WTC11 (cell line): ENCODE measurements at regions not wholly inside any gene's neighbourhood (a gene's known extent, or its start where the extent isn't known, plus 50 kb on each side); places are given as distances from the start of the nearest gene placed in this dataset.

Source experiments
- ATAC-seq: fragments of 200-7000 bp; cut with Tn5 transposase; 2 replicates; pipeline ENCODE4 v1.10.0; 2021; ENCODE audit warnings: mild to moderate bottlenecking, moderate library complexity
- CTCF ChIA-PET: fragments of 300-600 bp; sonication (Branson Sonifier 250); formaldehyde crosslinking; loops from one replicate; lab custom pipeline; 2021; ENCODE audit warnings: antibody characterized with exemption; lab: Charles Lee
- POLR2A ChIA-PET: fragments of 350-600 bp; sonication (Branson Sonifier 250); formaldehyde crosslinking; loops from one replicate; lab custom pipeline; 2021; ENCODE audit warnings: antibody characterized with exemption; lab: Charles Lee
- DNase-seq: peaks from one replicate; pipeline ENCODE4 v3.0.0; 2021; ENCODE audit warnings: low spot score
- H3K27ac Mint-ChIP-seq: 2 replicates; pipeline ENCODE4 v1.8.0; 2021; ENCODE audit warnings: mixed read lengths
- H3K27me3 Mint-ChIP-seq: 2 replicates; pipeline ENCODE4 v1.8.0; 2021; ENCODE audit warnings: low read depth, mild to moderate bottlenecking, moderate library complexity, mixed read lengths
- H3K36me3 Mint-ChIP-seq: 2 replicates; pipeline ENCODE4 v1.8.0; 2021; ENCODE audit warnings: mixed read lengths
- H3K4me1 Mint-ChIP-seq: 2 replicates; pipeline ENCODE4 v1.8.0; 2022; ENCODE audit warnings: mixed read lengths
- H3K4me3 Mint-ChIP-seq: 2 replicates; pipeline ENCODE4 v1.8.0; 2021; ENCODE audit warnings: mild to moderate bottlenecking, moderate library complexity, mixed read lengths
- H3K9me3 Mint-ChIP-seq: 2 replicates; pipeline ENCODE4 v1.8.0; 2021; ENCODE audit warnings: mixed read lengths
- ESRRA ChIP-seq: sonication (generic); formaldehyde crosslinking; IDR thresholded peaks from 2 replicates; pipeline ENCODE4 v1.8.1; 2022; ENCODE audit warnings: mild to moderate bottlenecking, missing genetic modification reagents, borderline replicate concordance
- GABPB1 ChIP-seq: sonication (generic); formaldehyde crosslinking; IDR thresholded peaks from 2 replicates; pipeline ENCODE4 v1.8.1; 2023; ENCODE audit warnings: mild to moderate bottlenecking, missing genetic modification reagents
- GTF2I ChIP-seq: fragments of 250-450 bp; sonication (Bioruptor Pico); conservative IDR thresholded peaks from 2 replicates; pipeline ENCODE4 v1.4.0; 2021; ENCODE audit warnings: mild to moderate bottlenecking
- JAZF1 ChIP-seq: fragments of 250-450 bp; sonication (Bioruptor Pico); IDR thresholded peaks from 2 replicates; pipeline ENCODE4 v1.9.0; 2021; ENCODE audit warnings: moderate library complexity, mild to moderate bottlenecking, inconsistent platforms
- RELA ChIP-seq: sonication (generic); formaldehyde crosslinking; IDR thresholded peaks from 2 replicates; pipeline ENCODE4 v1.8.1; 2022; ENCODE audit warnings: missing genetic modification reagents, mild to moderate bottlenecking, borderline replicate concordance
- SMAD4 ChIP-seq: sonication (generic); formaldehyde crosslinking; IDR thresholded peaks from 2 replicates; pipeline ENCODE4 v1.8.0; 2022; ENCODE audit warnings: mild to moderate bottlenecking, missing genetic modification reagents
- TCF7 ChIP-seq: sonication (generic); formaldehyde crosslinking; IDR thresholded peaks from 2 replicates; pipeline ENCODE4 v1.8.0; 2022; ENCODE audit warnings: mild to moderate bottlenecking, low read depth, missing genetic modification reagents, moderate library complexity
- ZNF396 ChIP-seq: fragments of 250-450 bp; sonication (Bioruptor Pico); IDR thresholded peaks from 2 replicates; pipeline ENCODE4 v1.8.0; 2021; ENCODE audit warnings: mild to moderate bottlenecking, moderate library complexity, borderline replicate concordance
- ZNF416 ChIP-seq: fragments of 250-450 bp; sonication (Bioruptor Pico); IDR thresholded peaks from 2 replicates; pipeline ENCODE4 v1.9.0; 2021; ENCODE audit warnings: mild to moderate bottlenecking, inconsistent platforms
- TF ChIP-seq, protein P1 (sequence below): sonication (generic); formaldehyde crosslinking; IDR thresholded peaks from 2 replicates; pipeline ENCODE4 v1.8.1; 2023; ENCODE audit warnings: mild to moderate bottlenecking, missing genetic modification reagents
- TF ChIP-seq, protein P2 (sequence below): sonication (generic); formaldehyde crosslinking; IDR thresholded peaks from 2 replicates; pipeline ENCODE4 v1.8.1; 2022; ENCODE audit warnings: mild to moderate bottlenecking, moderate library complexity, missing genetic modification reagents
- TF ChIP-seq, protein P3 (sequence below): sonication (generic); formaldehyde crosslinking; IDR thresholded peaks from 2 replicates; pipeline ENCODE4 v1.8.0; 2023; ENCODE audit warnings: missing genetic modification reagents, mild to moderate bottlenecking, borderline replicate concordance
- TF ChIP-seq, protein P4 (sequence below): sonication (generic); formaldehyde crosslinking; IDR thresholded peaks from 2 replicates; pipeline ENCODE4 v1.8.1; 2022; ENCODE audit warnings: mild to moderate bottlenecking, missing genetic modification reagents, moderate library complexity, borderline replicate concordance
- TF ChIP-seq, protein P5 (sequence below): sonication (generic); formaldehyde crosslinking; IDR thresholded peaks from 2 replicates; pipeline ENCODE4 v1.8.1; 2023; ENCODE audit warnings: mild to moderate bottlenecking, missing genetic modification reagents, moderate library complexity
- TF ChIP-seq, protein P6 (sequence below): sonication (generic); formaldehyde crosslinking; IDR thresholded peaks from 2 replicates; pipeline ENCODE4 v1.8.0; 2023; ENCODE audit warnings: missing genetic modification reagents
- TF ChIP-seq, protein P7 (sequence below): sonication (generic); formaldehyde crosslinking; IDR thresholded peaks from 2 replicates; pipeline ENCODE4 v1.8.1; 2023; ENCODE audit warnings: mild to moderate bottlenecking, moderate library complexity, missing genetic modification reagents

DNA sequence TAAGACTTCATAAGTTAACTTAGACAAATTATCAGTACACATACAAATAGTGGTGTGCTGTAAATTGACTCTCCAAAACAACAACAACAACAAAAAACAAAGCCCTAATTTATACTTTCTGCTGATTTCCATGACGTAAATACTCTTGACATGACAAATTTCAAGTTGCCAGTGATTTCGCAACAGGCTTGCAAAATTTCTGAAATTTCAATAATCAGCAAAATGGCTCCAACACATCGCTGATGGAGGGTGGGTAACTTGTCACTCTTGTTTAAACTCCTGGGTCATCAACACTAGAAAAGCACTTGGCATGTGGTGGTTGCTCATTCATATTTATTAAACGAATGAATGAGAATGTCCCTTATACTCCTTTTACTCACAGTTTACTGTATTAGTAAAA is 205.2 kb upstream of the SATB1 start (continued):
- TF ChIP-seq, protein P1, sequence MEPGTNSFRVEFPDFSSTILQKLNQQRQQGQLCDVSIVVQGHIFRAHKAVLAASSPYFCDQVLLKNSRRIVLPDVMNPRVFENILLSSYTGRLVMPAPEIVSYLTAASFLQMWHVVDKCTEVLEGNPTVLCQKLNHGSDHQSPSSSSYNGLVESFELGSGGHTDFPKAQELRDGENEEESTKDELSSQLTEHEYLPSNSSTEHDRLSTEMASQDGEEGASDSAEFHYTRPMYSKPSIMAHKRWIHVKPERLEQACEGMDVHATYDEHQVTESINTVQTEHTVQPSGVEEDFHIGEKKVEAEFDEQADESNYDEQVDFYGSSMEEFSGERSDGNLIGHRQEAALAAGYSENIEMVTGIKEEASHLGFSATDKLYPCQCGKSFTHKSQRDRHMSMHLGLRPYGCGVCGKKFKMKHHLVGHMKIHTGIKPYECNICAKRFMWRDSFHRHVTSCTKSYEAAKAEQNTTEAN (CRISPR knock-in tag): no peak

DNA sequence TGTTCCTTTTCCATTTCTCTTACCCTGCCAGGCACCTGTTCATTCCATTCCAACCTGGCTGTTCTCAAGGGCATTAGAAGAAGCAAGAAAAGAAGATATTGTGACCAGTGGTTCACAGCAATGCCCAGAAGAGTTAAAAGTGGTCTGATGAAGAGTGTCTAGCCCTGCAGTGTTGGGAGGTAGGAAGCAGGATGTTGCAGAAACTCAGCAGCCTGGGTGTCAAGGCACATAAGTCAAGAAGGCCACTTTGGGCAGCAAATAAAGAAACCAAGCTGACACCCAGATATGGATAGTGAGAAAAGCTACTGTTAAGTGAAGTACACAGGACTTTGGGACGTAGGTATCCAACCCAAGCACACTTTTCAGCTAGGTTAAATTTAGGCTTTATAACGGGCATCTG is 199.9 kb upstream of the SATB1 start:
- no peaks in the 10 kb centered on the region for H3K9me3 Mint-ChIP-seq
- no peak overlapping the region for H3K4me3 Mint-ChIP-seq
- no peaks in the 10 kb centered on the region for H3K36me3 Mint-ChIP-seq
- no peaks in the 10 kb centered on the region for H3K4me1 Mint-ChIP-seq
- CTCF ChIA-PET: no interaction called here
- H3K27me3 Mint-ChIP-seq: no peaks in the 10 kb centered on the region
- H3K27ac Mint-ChIP-seq: no peak overlapping the region
- ATAC-seq (no peak), DNase-seq (no peak)
- POLR2A ChIA-PET: no interaction called here
- TF ChIP-seq GABPB1: no peak
- TF ChIP-seq SMAD4: no peak
- TF ChIP-seq TCF7 (CRISPR knock-in tag): no peak
- TF ChIP-seq ZNF416 (CRISPR knock-in tag): no peak
- TF ChIP-seq, protein P2, sequence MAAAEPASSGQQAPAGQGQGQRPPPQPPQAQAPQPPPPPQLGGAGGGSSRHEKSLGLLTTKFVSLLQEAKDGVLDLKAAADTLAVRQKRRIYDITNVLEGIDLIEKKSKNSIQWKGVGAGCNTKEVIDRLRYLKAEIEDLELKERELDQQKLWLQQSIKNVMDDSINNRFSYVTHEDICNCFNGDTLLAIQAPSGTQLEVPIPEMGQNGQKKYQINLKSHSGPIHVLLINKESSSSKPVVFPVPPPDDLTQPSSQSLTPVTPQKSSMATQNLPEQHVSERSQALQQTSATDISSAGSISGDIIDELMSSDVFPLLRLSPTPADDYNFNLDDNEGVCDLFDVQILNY (CRISPR knock-in tag): no peak
- TF ChIP-seq, protein P3, sequence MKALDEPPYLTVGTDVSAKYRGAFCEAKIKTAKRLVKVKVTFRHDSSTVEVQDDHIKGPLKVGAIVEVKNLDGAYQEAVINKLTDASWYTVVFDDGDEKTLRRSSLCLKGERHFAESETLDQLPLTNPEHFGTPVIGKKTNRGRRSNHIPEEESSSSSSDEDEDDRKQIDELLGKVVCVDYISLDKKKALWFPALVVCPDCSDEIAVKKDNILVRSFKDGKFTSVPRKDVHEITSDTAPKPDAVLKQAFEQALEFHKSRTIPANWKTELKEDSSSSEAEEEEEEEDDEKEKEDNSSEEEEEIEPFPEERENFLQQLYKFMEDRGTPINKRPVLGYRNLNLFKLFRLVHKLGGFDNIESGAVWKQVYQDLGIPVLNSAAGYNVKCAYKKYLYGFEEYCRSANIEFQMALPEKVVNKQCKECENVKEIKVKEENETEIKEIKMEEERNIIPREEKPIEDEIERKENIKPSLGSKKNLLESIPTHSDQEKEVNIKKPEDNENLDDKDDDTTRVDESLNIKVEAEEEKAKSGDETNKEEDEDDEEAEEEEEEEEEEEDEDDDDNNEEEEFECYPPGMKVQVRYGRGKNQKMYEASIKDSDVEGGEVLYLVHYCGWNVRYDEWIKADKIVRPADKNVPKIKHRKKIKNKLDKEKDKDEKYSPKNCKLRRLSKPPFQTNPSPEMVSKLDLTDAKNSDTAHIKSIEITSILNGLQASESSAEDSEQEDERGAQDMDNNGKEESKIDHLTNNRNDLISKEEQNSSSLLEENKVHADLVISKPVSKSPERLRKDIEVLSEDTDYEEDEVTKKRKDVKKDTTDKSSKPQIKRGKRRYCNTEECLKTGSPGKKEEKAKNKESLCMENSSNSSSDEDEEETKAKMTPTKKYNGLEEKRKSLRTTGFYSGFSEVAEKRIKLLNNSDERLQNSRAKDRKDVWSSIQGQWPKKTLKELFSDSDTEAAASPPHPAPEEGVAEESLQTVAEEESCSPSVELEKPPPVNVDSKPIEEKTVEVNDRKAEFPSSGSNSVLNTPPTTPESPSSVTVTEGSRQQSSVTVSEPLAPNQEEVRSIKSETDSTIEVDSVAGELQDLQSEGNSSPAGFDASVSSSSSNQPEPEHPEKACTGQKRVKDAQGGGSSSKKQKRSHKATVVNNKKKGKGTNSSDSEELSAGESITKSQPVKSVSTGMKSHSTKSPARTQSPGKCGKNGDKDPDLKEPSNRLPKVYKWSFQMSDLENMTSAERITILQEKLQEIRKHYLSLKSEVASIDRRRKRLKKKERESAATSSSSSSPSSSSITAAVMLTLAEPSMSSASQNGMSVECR (CRISPR knock-in tag): no peak
- TF ChIP-seq, protein P4, sequence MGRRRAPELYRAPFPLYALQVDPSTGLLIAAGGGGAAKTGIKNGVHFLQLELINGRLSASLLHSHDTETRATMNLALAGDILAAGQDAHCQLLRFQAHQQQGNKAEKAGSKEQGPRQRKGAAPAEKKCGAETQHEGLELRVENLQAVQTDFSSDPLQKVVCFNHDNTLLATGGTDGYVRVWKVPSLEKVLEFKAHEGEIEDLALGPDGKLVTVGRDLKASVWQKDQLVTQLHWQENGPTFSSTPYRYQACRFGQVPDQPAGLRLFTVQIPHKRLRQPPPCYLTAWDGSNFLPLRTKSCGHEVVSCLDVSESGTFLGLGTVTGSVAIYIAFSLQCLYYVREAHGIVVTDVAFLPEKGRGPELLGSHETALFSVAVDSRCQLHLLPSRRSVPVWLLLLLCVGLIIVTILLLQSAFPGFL (CRISPR knock-in tag): no peak

DNA sequence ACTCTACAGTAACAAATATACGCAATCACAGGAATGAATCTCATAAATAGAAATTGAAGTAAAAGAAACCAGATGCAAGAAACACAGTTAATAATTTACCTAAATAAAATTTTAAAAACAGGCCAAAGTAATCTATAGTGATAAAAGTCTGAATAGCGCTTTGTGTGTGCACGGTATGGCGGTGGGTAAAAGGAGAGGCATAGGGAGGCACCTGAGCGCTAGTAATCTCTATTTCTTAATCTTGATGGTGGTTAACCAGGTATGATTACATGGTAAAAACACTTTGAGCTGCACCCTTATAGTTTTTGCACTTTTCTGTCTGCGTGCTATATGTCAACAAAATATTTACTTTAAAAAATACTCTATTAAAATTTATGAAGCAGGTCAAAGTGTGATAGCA is 198.1 kb upstream of the SATB1 start:
- ChIA-PET POLR2A (no interaction called here), CTCF (no interaction called here)
- DNase-seq (no peak), ATAC-seq (no peak)
- no peaks in the 10 kb centered on the region for H3K9me3 Mint-ChIP-seq
- H3K4me3 Mint-ChIP-seq: no peak overlapping the region
- no peaks in the 10 kb centered on the region for H3K27me3 Mint-ChIP-seq
- peaks cover 7% of the 10 kb centered on the region for H3K4me1 Mint-ChIP-seq
- H3K27ac Mint-ChIP-seq: no peak overlapping the region
- H3K36me3 Mint-ChIP-seq: no peaks in the 10 kb centered on the region
- no peak for TF ChIP-seq GTF2I (CRISPR knock-in tag)
- no peak for TF ChIP-seq JAZF1
- TF ChIP-seq, protein P3 (CRISPR knock-in tag): no peak
- no peak for TF ChIP-seq ZNF416 (CRISPR knock-in tag)
- TF ChIP-seq, protein P5, sequence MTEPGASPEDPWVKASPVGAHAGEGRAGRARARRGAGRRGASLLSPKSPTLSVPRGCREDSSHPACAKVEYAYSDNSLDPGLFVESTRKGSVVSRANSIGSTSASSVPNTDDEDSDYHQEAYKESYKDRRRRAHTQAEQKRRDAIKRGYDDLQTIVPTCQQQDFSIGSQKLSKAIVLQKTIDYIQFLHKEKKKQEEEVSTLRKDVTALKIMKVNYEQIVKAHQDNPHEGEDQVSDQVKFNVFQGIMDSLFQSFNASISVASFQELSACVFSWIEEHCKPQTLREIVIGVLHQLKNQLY: no peak
- no peak for TF ChIP-seq ZNF396 (CRISPR knock-in tag)
- no peak for TF ChIP-seq RELA (CRISPR knock-in tag)
- TF ChIP-seq ESRRA (CRISPR knock-in tag): no peak
- no peak for TF ChIP-seq TCF7 (CRISPR knock-in tag)
- TF ChIP-seq, protein P2 (CRISPR knock-in tag): no peak
- TF ChIP-seq, protein P6, sequence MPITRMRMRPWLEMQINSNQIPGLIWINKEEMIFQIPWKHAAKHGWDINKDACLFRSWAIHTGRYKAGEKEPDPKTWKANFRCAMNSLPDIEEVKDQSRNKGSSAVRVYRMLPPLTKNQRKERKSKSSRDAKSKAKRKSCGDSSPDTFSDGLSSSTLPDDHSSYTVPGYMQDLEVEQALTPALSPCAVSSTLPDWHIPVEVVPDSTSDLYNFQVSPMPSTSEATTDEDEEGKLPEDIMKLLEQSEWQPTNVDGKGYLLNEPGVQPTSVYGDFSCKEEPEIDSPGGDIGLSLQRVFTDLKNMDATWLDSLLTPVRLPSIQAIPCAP: no peak
- TF ChIP-seq, protein P7, sequence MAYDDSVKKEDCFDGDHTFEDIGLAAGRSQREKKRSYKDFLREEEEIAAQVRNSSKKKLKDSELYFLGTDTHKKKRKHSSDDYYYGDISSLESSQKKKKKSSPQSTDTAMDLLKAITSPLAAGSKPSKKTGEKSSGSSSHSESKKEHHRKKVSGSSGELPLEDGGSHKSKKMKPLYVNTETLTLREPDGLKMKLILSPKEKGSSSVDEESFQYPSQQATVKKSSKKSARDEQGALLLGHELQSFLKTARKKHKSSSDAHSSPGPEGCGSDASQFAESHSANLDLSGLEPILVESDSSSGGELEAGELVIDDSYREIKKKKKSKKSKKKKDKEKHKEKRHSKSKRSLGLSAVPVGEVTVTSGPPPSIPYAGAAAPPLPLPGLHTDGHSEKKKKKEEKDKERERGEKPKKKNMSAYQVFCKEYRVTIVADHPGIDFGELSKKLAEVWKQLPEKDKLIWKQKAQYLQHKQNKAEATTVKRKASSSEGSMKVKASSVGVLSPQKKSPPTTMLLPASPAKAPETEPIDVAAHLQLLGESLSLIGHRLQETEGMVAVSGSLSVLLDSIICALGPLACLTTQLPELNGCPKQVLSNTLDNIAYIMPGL (CRISPR knock-in tag): no peak
